ENCODE measurements at regions not wholly inside any gene's neighbourhood (a gene's known extent, or its start where the extent isn't known, plus 50 kb on each side); places are given as distances from the start of the nearest gene placed in this dataset.

DNA sequence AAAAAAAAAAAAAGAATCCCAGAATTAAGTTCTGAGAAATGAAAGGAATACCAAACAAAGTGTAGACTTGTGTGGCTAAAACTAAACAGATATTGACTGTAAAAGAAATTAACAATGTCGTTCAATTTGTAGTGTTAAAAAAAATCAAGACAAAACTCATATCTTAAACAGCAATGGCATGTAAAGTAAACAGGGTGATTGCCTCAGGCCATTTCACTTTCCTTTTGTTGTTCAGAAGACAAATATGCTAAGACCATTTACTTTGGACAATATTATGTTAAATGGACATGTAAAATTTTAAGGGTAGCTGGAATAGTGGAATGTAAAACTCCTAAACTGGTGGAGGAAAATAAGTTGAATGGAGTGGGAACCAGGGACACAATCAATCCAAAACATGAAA is 139.1 kb downstream of the RTP4 start:
- Histone ChIP-seq H4K5ac (ENCODE audit: insufficient read length, low read depth, low read length) (no peak overlapping the region), H3K23me2 (ENCODE audit: low read depth, low read length) (no peaks in the 10 kb centered on the region), H2BK15ac (ENCODE audit: low read length) (no peak overlapping the region), H4K91ac (replicated peaks; ENCODE audit: insufficient read length, low read length) (no peak overlapping the region), H3K36me3 (ENCODE audit: control insufficient read depth in 2 of 4, insufficient read depth in 4 of 4, low read length in 3 of 4) (peaks cover 0 to 5% (median 2%) of the 10 kb centered on the region in 4 experiments; a peak in 2 of 8 replicates), H3K9me3 (ENCODE audit: insufficient read depth in 2 of 2, low read depth in 1 of 2, low read length in 1 of 2) (peaks cover 9 to 10% of the 10 kb centered on the region in 2 experiments), H3K18ac (ENCODE audit: extremely low read depth, low read length) (no peak overlapping the region), H2BK5ac (ENCODE audit: low read depth, low read length) (no peak overlapping the region), H3K27ac (ENCODE audit: low read depth, low read length) (no peak overlapping the region), H3K9ac (replicated peaks in 1 of 4; ENCODE audit: extremely low read depth in 1 of 4, low read depth in 3 of 4, low read length in 3 of 4) (no peak overlapping the region), H3K4me2 (ENCODE audit: insufficient read depth in 1 of 2, low read depth in 2 of 2, low read length in 2 of 2) (no peak overlapping the region), H2BK120ac (replicated peaks; ENCODE audit: low read depth, low read length) (no peak overlapping the region), H3K14ac (ENCODE audit: insufficient read length) (no peak overlapping the region), H2BK20ac (ENCODE audit: low read length) (no peak overlapping the region), H2AK5ac (ENCODE audit: low read depth, low read length) (no peak overlapping the region), H3K27me3 (replicated peaks in 1 of 4; ENCODE audit: control insufficient read depth in 3 of 4, extremely low read depth in 1 of 4, insufficient read depth in 3 of 4, low read length in 3 of 4) (no peaks in the 10 kb centered on the region), H3K4ac (replicated peaks; ENCODE audit: insufficient read length, low read depth, low read length) (no peak overlapping the region), H2AFZ (ENCODE audit: low read length) (no peak overlapping the region), H2BK12ac (ENCODE audit: low read depth, low read length) (no peak overlapping the region), H4K20me1 (replicated peaks in 1 of 2; ENCODE audit: control insufficient read depth in 1 of 2, insufficient read depth in 2 of 2, low read length in 2 of 2) (no peaks in the 10 kb centered on the region), H3K4me1 (replicated peaks in 1 of 4; ENCODE audit: control insufficient read depth in 3 of 4, insufficient read depth in 4 of 4, low read length in 3 of 4) (no peaks in the 10 kb centered on the region), H4K8ac (ENCODE audit: extremely low read depth, insufficient read depth, low read length) (no peak overlapping the region), H3K79me2 (ENCODE audit: control insufficient read depth in 1 of 2, insufficient read depth in 2 of 2, low read length in 2 of 2) (no peaks in the 10 kb centered on the region), H3K4me3 (ENCODE audit: extremely low read depth in 1 of 4, insufficient read depth in 2 of 4, low read depth in 3 of 4, low read length in 4 of 4) (no peak overlapping the region), H3K23ac (ENCODE audit: insufficient read length) (no peak overlapping the region), H3K56ac (replicated peaks; ENCODE audit: insufficient read length, low read depth, low read length) (no peak overlapping the region), H3K79me1 (ENCODE audit: low read depth, low read length) (no peaks in the 10 kb centered on the region)
- POLR2A ChIA-PET (ENCODE audit: partially characterized antibody) = no interaction called here
- CTCF ChIA-PET (ENCODE audit: partially characterized antibody) = interaction anchor here (0.7 kb wide), 1 partner anchor 13 kb away, joined by 3 read pairs; no protein-coding TSS in a partner anchor
- TF ChIP-seq SIRT6 (IDR thresholded peaks at IDR 0.05; ENCODE audit: low read length) (no peak), CHD1 (IDR thresholded peaks at IDR 0.05; ENCODE audit: low read depth, low read length) (no peak), ATF2 (IDR thresholded peaks at IDR 0.05; ENCODE audit: low read length) (no peak), HDAC2 (IDR thresholded peaks at IDR 0.05; ENCODE audit: borderline replicate concordance in 1 of 2, low read depth in 2 of 2, low read length in 2 of 2) (no peak)
- WGBS, 2 experiments (ENCODE audit: extremely low coverage in 1 of 2, insufficient coverage in 1 of 2, insufficient read length in 1 of 2, insufficient replicate concordance in 2 of 2, low coverage in 1 of 2, low lambda C conversion rate in 2 of 2, missing lambda C conversion rate in 1 of 2) = 90% methylated on average over 1 of the region's 1 CpG; no CpG with 5 or more reads in 1 of the 2 experiments
- FAIRE-seq (no peak), DNase-seq (ENCODE audit: low read depth in 1 of 2, low spot score in 2 of 2) (no peak)

Data from H1 (cell line).